ENCODE measurements at regions not wholly inside any gene's neighbourhood (a gene's known extent, or its start where the extent isn't known, plus 50 kb on each side); places are given as distances from the start of the nearest gene placed in this dataset.

DNA sequence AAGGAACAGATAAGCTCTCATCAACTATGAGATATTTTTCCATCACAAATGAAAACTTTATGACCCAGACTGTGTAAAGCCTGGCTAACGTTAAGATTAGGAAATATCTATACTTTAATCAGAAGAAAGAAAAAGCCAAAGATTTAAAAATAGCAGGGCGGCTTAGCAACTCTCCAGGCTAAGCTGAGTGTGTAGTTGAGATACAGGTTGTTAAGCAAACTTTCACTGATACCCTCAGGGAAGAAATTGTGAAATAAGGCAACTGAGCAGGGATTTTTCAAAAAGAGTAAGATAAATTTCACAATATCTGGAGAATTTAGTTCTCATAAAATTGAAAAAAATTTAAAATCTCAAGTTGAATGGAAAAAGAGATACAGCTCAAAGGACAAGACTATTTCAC is 382.0 kb downstream of the RAPGEF2 start:
- TF ChIP-seq, protein P1, sequence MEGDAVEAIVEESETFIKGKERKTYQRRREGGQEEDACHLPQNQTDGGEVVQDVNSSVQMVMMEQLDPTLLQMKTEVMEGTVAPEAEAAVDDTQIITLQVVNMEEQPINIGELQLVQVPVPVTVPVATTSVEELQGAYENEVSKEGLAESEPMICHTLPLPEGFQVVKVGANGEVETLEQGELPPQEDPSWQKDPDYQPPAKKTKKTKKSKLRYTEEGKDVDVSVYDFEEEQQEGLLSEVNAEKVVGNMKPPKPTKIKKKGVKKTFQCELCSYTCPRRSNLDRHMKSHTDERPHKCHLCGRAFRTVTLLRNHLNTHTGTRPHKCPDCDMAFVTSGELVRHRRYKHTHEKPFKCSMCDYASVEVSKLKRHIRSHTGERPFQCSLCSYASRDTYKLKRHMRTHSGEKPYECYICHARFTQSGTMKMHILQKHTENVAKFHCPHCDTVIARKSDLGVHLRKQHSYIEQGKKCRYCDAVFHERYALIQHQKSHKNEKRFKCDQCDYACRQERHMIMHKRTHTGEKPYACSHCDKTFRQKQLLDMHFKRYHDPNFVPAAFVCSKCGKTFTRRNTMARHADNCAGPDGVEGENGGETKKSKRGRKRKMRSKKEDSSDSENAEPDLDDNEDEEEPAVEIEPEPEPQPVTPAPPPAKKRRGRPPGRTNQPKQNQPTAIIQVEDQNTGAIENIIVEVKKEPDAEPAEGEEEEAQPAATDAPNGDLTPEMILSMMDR (IDR thresholded peaks at IDR 0.05): no peak
- TF ChIP-seq MAZ (IDR thresholded peaks at IDR 0.05; ENCODE audit: borderline replicate concordance, low read depth, low read length): no peak
- no peak for TF ChIP-seq POLR2A (IDR thresholded peaks at IDR 0.05; ENCODE audit: low read length)
- TF ChIP-seq, protein P2, sequence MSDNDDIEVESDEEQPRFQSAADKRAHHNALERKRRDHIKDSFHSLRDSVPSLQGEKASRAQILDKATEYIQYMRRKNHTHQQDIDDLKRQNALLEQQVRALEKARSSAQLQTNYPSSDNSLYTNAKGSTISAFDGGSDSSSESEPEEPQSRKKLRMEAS (IDR thresholded peaks at IDR 0.05): no peak
- TF ChIP-seq, protein P3, sequence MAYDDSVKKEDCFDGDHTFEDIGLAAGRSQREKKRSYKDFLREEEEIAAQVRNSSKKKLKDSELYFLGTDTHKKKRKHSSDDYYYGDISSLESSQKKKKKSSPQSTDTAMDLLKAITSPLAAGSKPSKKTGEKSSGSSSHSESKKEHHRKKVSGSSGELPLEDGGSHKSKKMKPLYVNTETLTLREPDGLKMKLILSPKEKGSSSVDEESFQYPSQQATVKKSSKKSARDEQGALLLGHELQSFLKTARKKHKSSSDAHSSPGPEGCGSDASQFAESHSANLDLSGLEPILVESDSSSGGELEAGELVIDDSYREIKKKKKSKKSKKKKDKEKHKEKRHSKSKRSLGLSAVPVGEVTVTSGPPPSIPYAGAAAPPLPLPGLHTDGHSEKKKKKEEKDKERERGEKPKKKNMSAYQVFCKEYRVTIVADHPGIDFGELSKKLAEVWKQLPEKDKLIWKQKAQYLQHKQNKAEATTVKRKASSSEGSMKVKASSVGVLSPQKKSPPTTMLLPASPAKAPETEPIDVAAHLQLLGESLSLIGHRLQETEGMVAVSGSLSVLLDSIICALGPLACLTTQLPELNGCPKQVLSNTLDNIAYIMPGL (CRISPR knock-in tag; IDR thresholded peaks at IDR 0.05; ENCODE audit: borderline replicate concordance): no peak
- TF ChIP-seq CBX8 (IDR thresholded peaks at IDR 0.05): no peak
- TF ChIP-seq, protein P4, sequence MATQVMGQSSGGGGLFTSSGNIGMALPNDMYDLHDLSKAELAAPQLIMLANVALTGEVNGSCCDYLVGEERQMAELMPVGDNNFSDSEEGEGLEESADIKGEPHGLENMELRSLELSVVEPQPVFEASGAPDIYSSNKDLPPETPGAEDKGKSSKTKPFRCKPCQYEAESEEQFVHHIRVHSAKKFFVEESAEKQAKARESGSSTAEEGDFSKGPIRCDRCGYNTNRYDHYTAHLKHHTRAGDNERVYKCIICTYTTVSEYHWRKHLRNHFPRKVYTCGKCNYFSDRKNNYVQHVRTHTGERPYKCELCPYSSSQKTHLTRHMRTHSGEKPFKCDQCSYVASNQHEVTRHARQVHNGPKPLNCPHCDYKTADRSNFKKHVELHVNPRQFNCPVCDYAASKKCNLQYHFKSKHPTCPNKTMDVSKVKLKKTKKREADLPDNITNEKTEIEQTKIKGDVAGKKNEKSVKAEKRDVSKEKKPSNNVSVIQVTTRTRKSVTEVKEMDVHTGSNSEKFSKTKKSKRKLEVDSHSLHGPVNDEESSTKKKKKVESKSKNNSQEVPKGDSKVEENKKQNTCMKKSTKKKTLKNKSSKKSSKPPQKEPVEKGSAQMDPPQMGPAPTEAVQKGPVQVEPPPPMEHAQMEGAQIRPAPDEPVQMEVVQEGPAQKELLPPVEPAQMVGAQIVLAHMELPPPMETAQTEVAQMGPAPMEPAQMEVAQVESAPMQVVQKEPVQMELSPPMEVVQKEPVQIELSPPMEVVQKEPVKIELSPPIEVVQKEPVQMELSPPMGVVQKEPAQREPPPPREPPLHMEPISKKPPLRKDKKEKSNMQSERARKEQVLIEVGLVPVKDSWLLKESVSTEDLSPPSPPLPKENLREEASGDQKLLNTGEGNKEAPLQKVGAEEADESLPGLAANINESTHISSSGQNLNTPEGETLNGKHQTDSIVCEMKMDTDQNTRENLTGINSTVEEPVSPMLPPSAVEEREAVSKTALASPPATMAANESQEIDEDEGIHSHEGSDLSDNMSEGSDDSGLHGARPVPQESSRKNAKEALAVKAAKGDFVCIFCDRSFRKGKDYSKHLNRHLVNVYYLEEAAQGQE (IDR thresholded peaks at IDR 0.05): no peak
- TF ChIP-seq EP300 (IDR thresholded peaks at IDR 0.05): no peak
- no peak for TF ChIP-seq KDM1A (IDR thresholded peaks at IDR 0.05; ENCODE audit: low read depth)
- TF ChIP-seq MYC (IDR thresholded peaks at IDR 0.05; ENCODE audit: borderline replicate concordance, low read length): no peak
- no peak for TF ChIP-seq PHF8 (IDR thresholded peaks at IDR 0.05; ENCODE audit: borderline replicate concordance, low read depth)
- no peak for TF ChIP-seq CEBPB (IDR thresholded peaks at IDR 0.05)
- TF ChIP-seq SMC3 (IDR thresholded peaks at IDR 0.05): no peak
- no peak for TF ChIP-seq RAD21 (conservative IDR thresholded peaks at IDR 0.05 in 1 of 2, IDR thresholded peaks at IDR 0.05 in 1 of 2)
